ENCODE measurements at regions not wholly inside any gene's neighbourhood (a gene's known extent, or its start where the extent isn't known, plus 50 kb on each side); places are given as distances from the start of the nearest gene placed in this dataset.

GRCh38 chr3:115348951-115349745, 202.1 kb upstream of the ZBTB20 start:
- Histone ChIP-seq H3K27ac (ENCODE audit: low read depth, low read length) (no peak overlapping the region), H3K36me3 (ENCODE audit: control insufficient read depth in 5 of 5, insufficient read depth in 5 of 5, low read length in 5 of 5) (no peaks in the 10 kb centered on the region), H3K9ac (ENCODE audit: low read length in 5 of 5) (no peak overlapping the region), H3K4me3 (ENCODE audit: low read depth in 1 of 5, low read length in 5 of 5) (no peak overlapping the region), H3K27me3 (ENCODE audit: control insufficient read depth in 5 of 5, insufficient read depth in 4 of 5, low read length in 5 of 5) (no peaks in the 10 kb centered on the region), H3K9me3 (ENCODE audit: control insufficient read depth in 5 of 5, low read length in 5 of 5) (peaks cover 0 to 3% (median 0%) of the 10 kb centered on the region in 5 donors), H3K4me1 (ENCODE audit: control insufficient read depth in 5 of 5, insufficient read depth in 5 of 5, low read length in 5 of 5) (no peaks in the 10 kb centered on the region)

GRCh38 chr3:115350606-115351005, 203.5 kb upstream of the ZBTB20 start:
- H3K4me3 ChIP-seq (ENCODE audit: low read depth in 1 of 5, low read length in 5 of 5) = no peak overlapping the region
- H3K27ac ChIP-seq (ENCODE audit: low read depth, low read length) = no peak overlapping the region
- H3K27me3 ChIP-seq (ENCODE audit: control insufficient read depth in 5 of 5, insufficient read depth in 4 of 5, low read length in 5 of 5) = no peaks in the 10 kb centered on the region
- H3K9ac ChIP-seq (ENCODE audit: low read length in 5 of 5) = no peak overlapping the region
- peaks cover 0 to 3% (median 0%) of the 10 kb centered on the region in 5 donors for H3K9me3 ChIP-seq (ENCODE audit: control insufficient read depth in 5 of 5, low read length in 5 of 5)
- H3K4me1 ChIP-seq (ENCODE audit: control insufficient read depth in 5 of 5, insufficient read depth in 5 of 5, low read length in 5 of 5) = no peaks in the 10 kb centered on the region
- H3K36me3 ChIP-seq (ENCODE audit: control insufficient read depth in 5 of 5, insufficient read depth in 5 of 5, low read length in 5 of 5) = no peaks in the 10 kb centered on the region

GRCh38 chr3:115351193-115351592, 204.1 kb upstream of the ZBTB20 start:
- no peak overlapping the region for H3K27ac ChIP-seq (ENCODE audit: low read depth, low read length)
- no peaks in the 10 kb centered on the region for H3K36me3 ChIP-seq (ENCODE audit: control insufficient read depth in 5 of 5, insufficient read depth in 5 of 5, low read length in 5 of 5)
- H3K27me3 ChIP-seq (ENCODE audit: control insufficient read depth in 5 of 5, insufficient read depth in 4 of 5, low read length in 5 of 5) = no peaks in the 10 kb centered on the region
- peaks cover 0 to 3% (median 0%) of the 10 kb centered on the region in 5 donors for H3K9me3 ChIP-seq (ENCODE audit: control insufficient read depth in 5 of 5, low read length in 5 of 5)
- no peak overlapping the region for H3K4me3 ChIP-seq (ENCODE audit: low read depth in 1 of 5, low read length in 5 of 5)
- H3K4me1 ChIP-seq (ENCODE audit: control insufficient read depth in 5 of 5, insufficient read depth in 5 of 5, low read length in 5 of 5) = no peaks in the 10 kb centered on the region
- H3K9ac ChIP-seq (ENCODE audit: low read length in 5 of 5) = no peak overlapping the region

DNA sequence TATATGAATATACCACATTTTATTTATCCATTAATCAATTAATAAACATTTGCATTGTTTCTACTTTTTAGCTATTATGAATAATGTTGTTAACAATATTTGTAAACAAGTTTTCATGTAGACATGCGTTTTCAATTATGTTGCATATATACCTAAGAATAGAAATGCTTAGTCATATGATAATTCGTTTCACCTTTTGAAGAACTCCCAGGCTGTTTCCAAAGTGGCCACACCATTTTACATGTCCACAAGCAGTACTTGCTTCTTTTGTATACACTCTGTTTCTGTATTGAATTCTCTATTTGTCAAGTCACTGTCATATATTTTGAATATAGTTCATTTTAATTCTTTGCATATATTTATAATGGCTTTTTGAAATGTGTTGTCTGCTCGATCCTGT, 206.9 kb upstream of the ZBTB20 start:
- Histone ChIP-seq H3K27ac (ENCODE audit: low read depth, low read length) (no peak overlapping the region), H3K9ac (ENCODE audit: low read length in 5 of 5) (no peak overlapping the region), H3K4me1 (ENCODE audit: control insufficient read depth in 5 of 5, insufficient read depth in 5 of 5, low read length in 5 of 5) (no peaks in the 10 kb centered on the region), H3K4me3 (ENCODE audit: low read depth in 1 of 5, low read length in 5 of 5) (no peak overlapping the region), H3K9me3 (ENCODE audit: control insufficient read depth in 5 of 5, low read length in 5 of 5) (peaks cover 0 to 3% (median 0%) of the 10 kb centered on the region in 5 donors), H3K27me3 (ENCODE audit: control insufficient read depth in 5 of 5, insufficient read depth in 4 of 5, low read length in 5 of 5) (no peaks in the 10 kb centered on the region), H3K36me3 (ENCODE audit: control insufficient read depth in 5 of 5, insufficient read depth in 5 of 5, low read length in 5 of 5) (no peaks in the 10 kb centered on the region)

GRCh38 chr3:115357456-115357855, 210.4 kb upstream of the ZBTB20 start:
- no peaks in the 10 kb centered on the region for H3K27me3 ChIP-seq (ENCODE audit: control insufficient read depth in 5 of 5, insufficient read depth in 4 of 5, low read length in 5 of 5)
- H3K36me3 ChIP-seq (ENCODE audit: control insufficient read depth in 5 of 5, insufficient read depth in 5 of 5, low read length in 5 of 5) = no peaks in the 10 kb centered on the region
- no peak overlapping the region for H3K27ac ChIP-seq (ENCODE audit: low read depth, low read length)
- H3K9me3 ChIP-seq (ENCODE audit: control insufficient read depth in 5 of 5, low read length in 5 of 5) = peaks cover 0 to 3% (median 0%) of the 10 kb centered on the region in 5 donors
- peaks cover 0 to 2% (median 0%) of the 10 kb centered on the region in 5 donors for H3K4me1 ChIP-seq (ENCODE audit: control insufficient read depth in 5 of 5, insufficient read depth in 5 of 5, low read length in 5 of 5)
- no peak overlapping the region for H3K9ac ChIP-seq (ENCODE audit: low read length in 5 of 5)
- no peak overlapping the region for H3K4me3 ChIP-seq (ENCODE audit: low read depth in 1 of 5, low read length in 5 of 5)

GRCh38 chr3:115359536-115359935, 212.4 kb upstream of the ZBTB20 start:
- Histone ChIP-seq H3K9ac (ENCODE audit: low read length in 5 of 5) (no peak overlapping the region), H3K27ac (ENCODE audit: low read depth, low read length) (no peak overlapping the region), H3K4me1 (ENCODE audit: control insufficient read depth in 5 of 5, insufficient read depth in 5 of 5, low read length in 5 of 5) (peaks cover 0 to 2% (median 0%) of the 10 kb centered on the region in 5 donors), H3K9me3 (ENCODE audit: control insufficient read depth in 5 of 5, low read length in 5 of 5) (no peaks in the 10 kb centered on the region), H3K27me3 (ENCODE audit: control insufficient read depth in 5 of 5, insufficient read depth in 4 of 5, low read length in 5 of 5) (no peaks in the 10 kb centered on the region), H3K4me3 (ENCODE audit: low read depth in 1 of 5, low read length in 5 of 5) (no peak overlapping the region), H3K36me3 (ENCODE audit: control insufficient read depth in 5 of 5, insufficient read depth in 5 of 5, low read length in 5 of 5) (no peaks in the 10 kb centered on the region)

- H3K4me1 ChIP-seq (ENCODE audit: control insufficient read depth in 5 of 5, insufficient read depth in 5 of 5, low read length in 5 of 5) = peaks cover 0 to 2% (median 0%) of the 10 kb centered on the region in 5 donors
- H3K27ac ChIP-seq (ENCODE audit: low read depth, low read length) = no peak overlapping the region
- H3K36me3 ChIP-seq (ENCODE audit: control insufficient read depth in 5 of 5, insufficient read depth in 5 of 5, low read length in 5 of 5) = no peaks in the 10 kb centered on the region
- H3K9me3 ChIP-seq (ENCODE audit: control insufficient read depth in 5 of 5, low read length in 5 of 5) = no peaks in the 10 kb centered on the region
- H3K9ac ChIP-seq (ENCODE audit: low read length in 5 of 5) = no peak overlapping the region
- no peaks in the 10 kb centered on the region for H3K27me3 ChIP-seq (ENCODE audit: control insufficient read depth in 5 of 5, insufficient read depth in 4 of 5, low read length in 5 of 5)
- no peak overlapping the region for H3K4me3 ChIP-seq (ENCODE audit: low read depth in 1 of 5, low read length in 5 of 5)
These were observed 214.7 kb upstream of the ZBTB20 start for GRCh38 chr3:115361806-115362205.

DNA sequence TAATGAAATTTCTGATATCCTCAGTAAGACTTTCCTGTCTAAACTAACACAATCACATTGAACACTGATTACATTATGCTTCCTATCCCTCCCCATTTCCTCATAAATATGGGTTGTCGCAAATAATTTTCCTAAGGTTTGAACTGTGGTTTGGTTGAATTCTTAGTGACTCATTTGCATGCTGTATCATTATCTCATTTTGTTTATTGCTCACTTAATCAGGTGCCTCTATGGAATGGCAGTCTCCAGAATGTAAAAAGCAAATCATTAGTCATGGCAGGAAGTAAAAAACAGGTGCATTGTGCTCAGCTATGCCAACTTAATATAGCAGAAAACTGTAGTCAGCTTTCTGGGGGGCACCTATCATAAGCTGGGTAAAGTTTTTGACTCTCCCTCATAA, 216.0 kb upstream of the ZBTB20 start:
- no peaks in the 10 kb centered on the region for H3K36me3 ChIP-seq (ENCODE audit: control insufficient read depth in 5 of 5, insufficient read depth in 5 of 5, low read length in 5 of 5)
- H3K27ac ChIP-seq (ENCODE audit: low read depth, low read length) = no peak overlapping the region
- no peaks in the 10 kb centered on the region for H3K9me3 ChIP-seq (ENCODE audit: control insufficient read depth in 5 of 5, low read length in 5 of 5)
- H3K9ac ChIP-seq (ENCODE audit: low read length in 5 of 5) = no peak overlapping the region
- H3K4me3 ChIP-seq (ENCODE audit: low read depth in 1 of 5, low read length in 5 of 5) = no peak overlapping the region
- H3K4me1 ChIP-seq (ENCODE audit: control insufficient read depth in 5 of 5, insufficient read depth in 5 of 5, low read length in 5 of 5) = peaks cover 0 to 2% (median 0%) of the 10 kb centered on the region in 5 donors
- H3K27me3 ChIP-seq (ENCODE audit: control insufficient read depth in 5 of 5, insufficient read depth in 4 of 5, low read length in 5 of 5) = no peaks in the 10 kb centered on the region

- Histone ChIP-seq H3K36me3 (ENCODE audit: control insufficient read depth in 5 of 5, insufficient read depth in 5 of 5, low read length in 5 of 5) (no peaks in the 10 kb centered on the region), H3K4me3 (ENCODE audit: low read depth in 1 of 5, low read length in 5 of 5) (no peak overlapping the region), H3K27ac (ENCODE audit: low read depth, low read length) (no peak overlapping the region), H3K27me3 (ENCODE audit: control insufficient read depth in 5 of 5, insufficient read depth in 4 of 5, low read length in 5 of 5) (no peaks in the 10 kb centered on the region), H3K9ac (ENCODE audit: low read length in 5 of 5) (no peak overlapping the region), H3K9me3 (ENCODE audit: control insufficient read depth in 5 of 5, low read length in 5 of 5) (no peaks in the 10 kb centered on the region), H3K4me1 (ENCODE audit: control insufficient read depth in 5 of 5, insufficient read depth in 5 of 5, low read length in 5 of 5) (peaks cover 0 to 2% (median 0%) of the 10 kb centered on the region in 5 donors)
These were observed 221.9 kb upstream of the ZBTB20 start for GRCh38 chr3:115369021-115369420.

DNA sequence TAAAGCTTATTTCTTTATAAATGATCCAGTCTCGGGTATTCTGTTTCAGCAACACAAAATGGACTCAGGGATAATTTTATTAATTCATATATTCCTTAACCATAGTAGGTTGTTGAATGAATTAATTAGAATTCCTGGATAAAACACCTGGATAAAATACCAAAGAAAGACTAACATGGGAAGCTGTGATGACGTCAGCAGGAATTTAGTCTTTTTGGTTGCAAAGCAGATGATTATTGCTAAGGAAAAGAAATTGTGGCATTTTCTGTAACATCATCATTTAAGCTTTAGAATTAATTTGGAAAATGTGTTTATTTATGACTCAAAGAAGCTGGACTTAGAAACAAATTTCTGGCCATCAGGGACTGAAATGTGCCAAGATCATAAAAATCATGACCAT, 228.3 kb upstream of the ZBTB20 start:
- no peak overlapping the region for H3K9ac ChIP-seq (ENCODE audit: low read length in 5 of 5)
- H3K4me1 ChIP-seq (ENCODE audit: control insufficient read depth in 5 of 5, insufficient read depth in 5 of 5, low read length in 5 of 5) = peaks cover 0 to 2% (median 0%) of the 10 kb centered on the region in 5 donors
- no peaks in the 10 kb centered on the region for H3K9me3 ChIP-seq (ENCODE audit: control insufficient read depth in 5 of 5, low read length in 5 of 5)
- no peaks in the 10 kb centered on the region for H3K27me3 ChIP-seq (ENCODE audit: control insufficient read depth in 5 of 5, insufficient read depth in 4 of 5, low read length in 5 of 5)
- H3K4me3 ChIP-seq (ENCODE audit: low read depth in 1 of 5, low read length in 5 of 5) = no peak overlapping the region
- H3K27ac ChIP-seq (ENCODE audit: low read depth, low read length) = no peak overlapping the region
- no peaks in the 10 kb centered on the region for H3K36me3 ChIP-seq (ENCODE audit: control insufficient read depth in 5 of 5, insufficient read depth in 5 of 5, low read length in 5 of 5)

Data from subcutaneous abdominal adipose tissue (tissue), 5 donors.